HG03439 (cell line): ENCODE measurements at regions not wholly inside any gene's neighbourhood (a gene's known extent, or its start where the extent isn't known, plus 50 kb on each side); places are given as distances from the start of the nearest gene placed in this dataset.

Source experiments
- ATAC-seq: cut with Tn5 transposase; IDR thresholded peaks from one replicate; pipeline ENCODE4 v1.9.1; 2021; ENCODE audit warnings: mild to moderate bottlenecking, moderate library complexity; ENCODE audit not compliant: unreplicated experiment

DNA sequence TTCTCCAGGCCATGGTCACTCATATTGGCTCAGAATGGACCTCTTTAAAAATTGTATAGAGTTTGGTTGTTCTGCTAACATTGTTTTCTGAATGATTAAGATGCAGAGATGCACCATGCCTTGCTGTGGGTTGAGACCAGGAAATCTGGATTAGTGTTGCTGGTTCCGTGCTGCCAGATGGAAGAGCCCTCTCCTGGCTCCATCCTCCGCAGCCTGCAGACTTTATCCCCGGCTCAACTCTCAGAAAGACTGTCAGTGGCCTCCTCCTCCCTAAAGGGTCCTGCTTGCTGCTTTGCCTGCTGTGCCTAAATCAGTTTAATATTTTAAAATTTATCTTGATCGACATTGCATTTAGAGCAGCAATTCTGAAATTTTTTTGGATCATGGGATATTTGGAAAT lies 196.7 kb downstream of the TENT4A start:
- no peak for ATAC-seq

DNA sequence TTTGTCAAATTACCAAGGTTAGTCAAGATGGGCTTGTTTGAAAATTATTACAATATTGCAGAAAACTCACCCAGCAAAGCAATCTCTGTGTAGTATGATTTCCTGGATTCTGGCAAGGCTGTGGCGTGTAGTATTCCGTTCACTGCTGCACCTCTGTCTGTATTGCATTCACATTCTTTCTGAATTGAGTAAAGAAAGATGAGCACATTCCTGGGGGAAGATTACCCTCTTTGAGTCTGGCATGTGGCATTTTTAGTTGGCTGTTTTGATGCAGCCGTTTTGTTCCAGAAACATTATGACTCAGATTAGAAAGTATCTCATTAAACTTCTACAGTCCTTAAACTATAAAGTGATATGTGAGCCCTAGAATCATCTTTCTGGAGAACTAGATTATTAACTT lies 197.7 kb downstream of the TENT4A start:
- no peak for ATAC-seq

DNA sequence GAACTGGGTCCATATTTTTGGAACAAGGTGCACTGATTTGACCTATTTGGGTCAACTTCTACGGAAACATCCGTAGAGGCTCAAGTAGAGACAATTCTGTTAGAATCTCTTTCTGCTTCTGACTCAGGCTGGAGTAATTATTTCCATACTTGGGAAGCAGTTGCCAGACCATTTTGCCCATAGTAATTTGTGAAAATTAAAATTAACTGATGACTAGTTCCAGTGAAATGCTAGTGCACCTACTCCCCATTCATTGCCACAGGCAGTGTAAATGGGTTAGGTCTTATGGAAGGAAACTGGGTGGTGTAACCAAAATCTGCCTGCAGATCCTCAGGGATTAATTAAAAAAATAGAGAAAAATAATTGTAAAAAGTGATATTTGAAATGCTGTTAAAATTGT lies 201.1 kb downstream of the TENT4A start:
- no peak for ATAC-seq

DNA sequence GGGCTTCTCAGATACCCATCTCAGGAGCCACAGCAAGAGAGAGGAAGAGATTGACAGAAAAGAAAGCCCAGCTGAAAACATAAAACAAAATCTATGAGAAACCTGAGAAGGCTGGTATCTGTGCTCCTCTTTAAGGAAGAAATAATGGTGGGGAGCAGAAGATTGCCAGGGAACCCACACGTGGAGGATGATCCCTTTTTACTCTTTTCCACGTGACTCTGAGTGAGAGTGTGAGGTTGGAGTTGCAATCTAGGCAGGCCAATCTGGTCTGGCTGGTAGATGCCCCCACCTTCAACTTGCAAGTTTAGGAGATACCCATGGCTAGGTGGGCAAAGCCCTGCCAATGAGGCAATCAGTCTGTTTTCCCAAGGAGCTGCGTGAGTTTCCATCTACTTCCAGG lies 202.3 kb downstream of the TENT4A start:
- no peak for ATAC-seq

DNA sequence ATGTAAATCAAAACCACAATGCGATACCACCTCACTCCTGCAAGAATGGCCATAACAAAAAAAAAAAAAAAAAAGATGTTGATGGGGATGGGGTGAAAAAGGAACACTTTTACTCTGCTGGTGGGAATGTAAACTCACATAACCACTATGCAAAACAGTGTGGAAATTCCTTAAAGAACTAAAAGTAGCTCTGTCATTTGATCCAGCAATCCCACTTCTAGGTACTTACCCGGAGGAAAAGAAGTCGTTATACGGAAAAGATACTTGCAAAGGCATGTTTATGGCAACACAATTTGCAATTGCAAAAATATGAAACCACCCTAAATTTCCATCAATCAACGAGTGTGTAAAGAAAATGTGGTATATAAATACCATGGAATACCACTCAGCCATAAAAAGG lies 205.0 kb downstream of the TENT4A start:
- no peak for ATAC-seq

DNA sequence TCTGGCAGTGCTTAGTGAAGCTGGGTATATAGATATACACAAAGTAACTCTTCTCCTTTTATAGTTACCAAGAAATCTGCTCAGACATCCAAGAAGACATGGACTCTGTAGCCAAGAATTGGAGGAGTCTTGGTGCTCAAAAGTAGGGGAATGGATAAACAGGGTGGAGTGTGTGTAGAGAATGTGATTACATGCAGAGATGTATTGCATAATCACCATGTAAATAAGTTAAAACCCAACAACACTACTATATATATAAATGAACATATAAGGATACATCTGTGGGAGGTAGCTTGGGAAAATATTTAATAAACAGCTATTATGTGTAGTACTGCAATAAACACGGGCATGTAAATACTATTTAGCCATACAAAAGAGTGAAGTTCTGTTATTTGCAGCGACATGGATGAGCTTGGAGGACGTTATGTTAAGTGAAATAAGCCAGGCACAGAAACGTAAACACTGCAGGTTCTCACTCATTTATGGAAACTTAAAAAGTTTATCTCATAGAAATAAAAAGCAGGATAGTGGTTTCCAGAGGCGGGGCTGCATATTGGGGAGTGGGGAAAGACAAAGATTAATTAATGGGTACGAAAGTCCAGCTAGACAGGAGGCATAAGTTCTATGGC lies 207.5 kb downstream of the TENT4A start:
- no peak for ATAC-seq

DNA sequence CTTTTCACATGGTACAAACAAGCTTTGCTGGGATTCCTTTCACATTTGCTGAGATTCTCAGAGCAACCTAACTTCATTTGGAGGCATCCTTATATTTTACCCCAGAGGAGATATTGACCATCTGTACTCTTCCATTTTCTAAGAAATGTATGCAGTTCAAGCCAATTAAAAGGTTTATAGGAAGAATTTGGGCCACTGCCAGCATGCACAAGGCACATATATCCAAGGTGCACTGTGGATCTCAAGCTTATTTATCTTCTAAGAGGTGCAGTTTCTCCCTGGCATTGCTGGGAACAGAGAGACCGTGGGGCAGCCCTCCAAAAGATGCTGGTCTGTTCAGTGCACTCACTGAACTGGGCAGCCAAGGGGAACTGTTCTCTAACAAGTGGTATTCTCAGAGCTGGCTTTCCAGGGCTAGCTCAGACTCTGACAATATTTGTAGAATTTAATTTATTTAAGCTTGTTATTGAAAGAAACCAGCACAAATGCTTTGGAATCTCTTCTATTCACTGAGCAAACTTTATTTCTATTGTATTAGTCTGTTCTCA lies 213.3 kb downstream of the TENT4A start:
- ATAC-seq = no peak

DNA sequence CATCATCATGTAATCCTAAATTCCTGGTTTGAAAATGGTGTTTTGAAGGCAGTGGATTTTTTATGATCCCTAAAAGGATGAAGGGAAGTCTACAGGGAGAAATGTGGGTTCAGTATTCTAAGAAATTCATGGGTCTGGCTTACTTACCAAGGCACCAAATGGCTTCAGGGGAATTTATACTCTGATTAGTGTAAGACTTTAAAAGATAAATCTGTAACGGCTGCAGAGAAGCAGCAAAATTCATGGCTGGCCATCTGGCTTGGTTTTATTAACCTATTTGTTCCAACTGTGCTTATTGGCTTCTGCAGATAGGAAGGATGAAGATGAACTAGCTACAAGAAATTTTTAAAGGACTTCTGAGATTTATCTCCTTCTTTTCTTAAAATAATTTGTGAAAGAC lies 222.8 kb downstream of the TENT4A start:
- ATAC-seq = no peak

DNA sequence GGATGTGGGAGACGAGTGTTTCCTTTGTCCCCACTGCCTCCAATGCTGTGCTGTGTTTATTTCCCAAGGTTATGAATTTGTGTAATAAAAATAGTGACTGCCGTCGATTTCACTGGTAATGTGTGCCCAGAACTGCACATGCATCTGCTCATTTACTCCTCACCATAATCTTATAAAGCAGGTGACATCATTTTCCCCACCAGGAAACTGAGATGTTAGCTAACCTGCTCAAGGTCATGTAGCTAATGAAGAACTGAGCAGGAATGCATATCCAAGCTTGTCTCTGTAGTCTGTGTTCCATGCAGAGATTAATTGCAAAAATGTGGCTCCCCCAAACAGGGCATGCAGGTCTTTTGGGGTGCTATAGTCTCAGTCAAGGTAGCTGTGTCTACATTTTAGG lies 224.4 kb downstream of the TENT4A start:
- ATAC-seq = no peak

DNA sequence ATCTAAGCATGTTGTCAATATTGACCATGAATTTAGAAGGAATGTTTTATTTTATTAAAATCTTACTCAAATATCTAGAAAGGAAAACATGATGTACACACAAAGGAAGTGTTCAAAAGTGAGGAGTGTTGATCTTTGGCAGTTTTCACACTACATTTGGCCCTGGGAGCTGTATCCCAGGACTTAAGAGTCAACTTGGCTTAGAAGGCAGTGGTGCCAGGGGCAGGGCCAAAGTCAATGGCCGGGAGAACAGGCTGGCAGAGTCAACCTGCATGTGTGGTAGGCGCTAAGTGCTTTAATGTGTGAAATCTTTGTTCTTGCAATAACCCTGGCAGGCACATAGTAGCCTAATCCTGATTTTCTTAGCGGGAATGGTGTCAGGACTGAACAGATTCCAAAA lies 228.4 kb downstream of the TENT4A start:
- ATAC-seq = no peak

DNA sequence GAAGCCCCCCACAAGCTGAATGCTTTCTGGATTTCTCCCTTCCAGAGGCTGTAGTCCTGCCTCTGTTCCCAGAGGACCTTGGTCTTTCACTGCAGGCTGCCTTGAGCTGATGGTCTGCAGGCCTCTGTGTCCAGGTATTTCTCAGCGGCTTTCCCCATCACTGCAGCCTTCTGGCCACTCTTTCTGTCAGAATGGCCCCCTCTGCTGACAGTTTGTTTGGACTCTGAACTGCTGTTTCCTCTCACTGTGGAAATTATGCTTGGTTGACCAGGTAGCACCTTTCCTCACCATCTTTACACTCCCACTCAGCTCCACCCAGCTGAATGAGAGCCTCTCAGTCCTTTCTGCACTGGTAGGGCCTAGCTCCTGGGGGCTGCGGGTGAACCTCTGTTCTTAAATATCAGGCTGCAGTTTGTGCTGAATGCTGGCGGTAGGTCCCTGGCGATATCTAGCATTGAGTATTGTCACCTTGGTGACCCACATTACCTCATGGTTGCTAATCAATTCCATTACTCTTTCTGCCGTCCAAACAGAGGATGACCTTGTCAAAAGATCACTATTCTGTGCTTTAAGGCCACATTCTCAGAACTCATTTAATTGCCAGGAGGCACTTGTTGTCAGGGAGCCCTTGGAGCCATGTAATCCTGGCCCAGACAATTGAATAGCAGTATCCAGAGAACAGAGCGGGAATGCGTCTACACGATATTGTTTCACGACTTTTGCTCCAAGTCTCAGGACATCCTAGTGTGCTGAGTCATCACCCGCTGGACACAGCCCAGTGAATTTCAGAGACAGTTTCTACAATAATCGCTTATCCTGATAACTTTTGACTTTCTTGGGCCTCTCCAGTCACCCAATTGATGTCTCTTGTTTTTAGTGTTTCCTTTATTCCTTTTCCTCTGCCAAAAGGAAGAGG lies 230.2 kb downstream of the TENT4A start:
- ATAC-seq = no peak

DNA sequence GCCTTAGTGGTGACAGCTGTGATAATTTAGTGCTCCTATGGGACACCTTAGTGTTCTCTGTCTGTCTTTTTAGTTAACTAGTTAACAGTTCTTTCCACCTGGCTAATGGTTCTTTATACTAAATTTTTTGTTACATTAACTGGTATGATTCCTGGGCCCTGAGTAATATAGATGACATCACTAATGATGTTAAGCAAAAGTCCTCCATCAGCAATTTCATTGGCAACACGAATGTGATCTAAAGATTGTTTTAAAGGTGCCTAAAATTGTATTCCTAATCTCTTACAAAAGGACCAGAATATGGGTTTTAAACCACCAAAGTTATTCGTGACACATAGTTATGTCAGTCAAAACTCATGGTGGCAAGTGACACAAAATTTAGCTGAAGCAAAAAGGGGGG lies 235.3 kb downstream of the TENT4A start:
- no peak for ATAC-seq

DNA sequence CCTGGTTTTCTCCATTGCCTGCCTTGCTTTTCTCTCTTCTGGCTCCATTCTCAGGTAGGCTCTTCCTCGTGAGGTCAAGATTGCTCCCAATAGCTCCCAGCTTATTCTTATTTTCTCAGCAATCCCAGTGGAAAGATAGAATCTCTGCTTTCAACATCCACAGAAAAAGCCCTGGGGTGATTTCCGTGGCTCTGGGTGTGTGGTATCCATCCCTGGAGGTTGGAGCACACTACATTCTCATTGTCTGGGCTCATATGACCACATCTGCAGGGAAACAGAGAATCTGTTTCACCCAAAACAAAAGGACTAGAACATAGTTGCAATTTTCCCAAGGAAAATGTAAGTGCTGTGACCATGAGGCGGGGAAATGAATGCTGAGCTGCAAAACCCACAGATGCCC lies 236.0 kb downstream of the TENT4A start:
- no peak for ATAC-seq

DNA sequence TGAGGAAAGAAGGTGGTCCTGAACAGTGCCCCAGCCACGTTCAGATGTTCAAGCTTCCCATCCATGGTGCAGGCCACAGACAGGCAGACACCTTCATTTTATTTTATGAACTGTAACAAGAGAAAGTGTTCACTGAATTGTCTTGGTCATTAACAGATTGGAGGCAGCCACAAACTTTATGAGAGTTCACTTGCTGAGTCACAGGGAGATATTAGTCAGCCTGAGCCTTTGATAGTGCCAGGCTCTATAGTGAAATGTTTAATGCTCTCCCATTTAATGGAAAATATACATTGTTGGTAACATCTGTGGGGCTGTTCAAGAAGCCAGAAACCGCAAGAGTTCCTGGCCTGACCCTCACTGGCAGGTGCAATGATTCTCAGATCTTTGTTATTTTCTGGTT lies 237.0 kb downstream of the TENT4A start:
- no peak for ATAC-seq

DNA sequence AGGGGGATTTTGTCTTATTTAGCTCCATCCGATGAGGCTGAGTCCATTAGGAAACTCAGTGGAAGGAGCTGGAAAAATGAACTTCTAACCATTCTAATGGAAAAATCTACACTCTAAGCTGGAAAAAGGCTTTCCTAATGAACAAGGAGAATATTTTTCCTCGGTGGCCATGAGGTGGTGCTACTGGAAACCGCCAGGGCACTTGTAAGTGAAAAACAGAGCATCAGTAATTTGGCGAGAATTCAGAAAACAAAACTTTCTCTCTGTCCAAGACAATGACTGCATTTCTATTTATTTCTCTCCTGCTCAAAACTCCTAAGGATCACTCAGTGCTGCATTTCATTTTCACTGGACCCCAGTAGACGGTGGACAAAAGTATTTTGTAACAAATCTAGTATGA lies 237.6 kb downstream of the TENT4A start:
- no peak for ATAC-seq

DNA sequence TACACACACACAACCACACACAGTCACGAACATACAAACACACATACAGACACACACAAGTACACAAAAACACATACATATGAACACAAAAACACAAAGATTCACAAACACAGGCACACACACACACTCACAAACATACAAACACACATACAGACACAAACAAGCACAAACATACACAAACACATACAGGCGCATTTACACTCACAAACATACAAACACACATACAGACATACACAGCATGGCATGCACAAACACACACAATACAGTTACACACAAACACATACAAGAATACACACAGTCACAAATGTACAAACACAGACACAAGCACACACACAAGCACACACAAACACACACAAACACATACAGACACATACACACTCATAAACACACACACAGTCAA lies 247.9 kb downstream of the TENT4A start:
- no peak for ATAC-seq

DNA sequence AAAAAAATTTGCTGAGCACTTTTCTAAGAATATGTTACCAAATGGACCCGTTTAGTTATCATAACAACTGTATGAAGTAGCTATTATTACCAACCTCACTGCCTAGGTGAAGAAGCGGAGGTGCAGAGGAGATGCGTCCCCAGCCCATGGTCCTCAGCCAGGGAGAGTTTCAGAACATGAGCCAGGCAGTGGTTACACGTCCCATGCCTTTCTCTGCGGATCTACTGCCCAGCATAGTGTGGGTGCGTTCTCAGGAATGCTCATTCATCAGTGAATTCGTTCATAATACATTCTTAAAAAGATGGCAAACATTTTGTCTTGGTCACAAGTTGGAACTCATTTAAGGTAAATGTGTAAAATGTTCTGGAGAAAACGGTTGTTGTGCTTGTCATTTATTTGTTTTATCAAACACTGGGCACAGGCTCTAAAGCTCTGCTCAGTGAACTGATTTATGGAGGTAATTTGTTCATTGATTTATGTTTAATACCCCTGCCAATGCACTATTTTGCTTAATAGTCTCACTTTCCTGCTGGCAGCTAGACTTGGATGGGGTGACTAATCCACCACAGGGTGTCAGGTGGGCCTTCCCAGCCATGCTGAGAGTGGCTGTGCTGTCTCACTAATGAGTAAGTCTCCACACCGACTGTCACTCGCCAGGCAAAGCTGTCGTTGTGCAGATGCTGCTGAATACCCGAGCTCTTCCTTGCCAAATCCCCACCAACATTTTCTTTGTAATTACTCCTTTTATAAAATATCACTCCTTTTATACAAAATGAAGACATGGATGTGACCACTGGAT lies 248.8 kb downstream of the TENT4A start:
- no peak for ATAC-seq

DNA sequence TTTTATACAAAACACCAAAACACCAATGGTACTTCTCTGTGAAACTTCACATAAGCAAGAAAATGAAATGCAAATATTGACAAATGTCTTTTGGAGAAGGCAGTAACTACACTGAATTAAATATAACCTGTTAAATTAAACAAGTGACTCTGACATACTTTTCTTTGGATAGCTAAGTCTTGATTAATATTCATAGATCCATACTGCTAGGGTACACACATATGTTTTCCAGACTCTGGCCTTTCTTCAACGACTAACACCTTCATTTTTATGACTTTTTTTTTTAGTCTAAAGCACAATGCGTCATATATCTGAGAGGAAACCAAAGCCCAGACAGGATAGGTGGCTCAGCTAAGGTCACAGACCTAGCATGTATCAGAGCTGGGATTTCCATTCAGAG lies 263.7 kb downstream of the TENT4A start:
- no peak for ATAC-seq

DNA sequence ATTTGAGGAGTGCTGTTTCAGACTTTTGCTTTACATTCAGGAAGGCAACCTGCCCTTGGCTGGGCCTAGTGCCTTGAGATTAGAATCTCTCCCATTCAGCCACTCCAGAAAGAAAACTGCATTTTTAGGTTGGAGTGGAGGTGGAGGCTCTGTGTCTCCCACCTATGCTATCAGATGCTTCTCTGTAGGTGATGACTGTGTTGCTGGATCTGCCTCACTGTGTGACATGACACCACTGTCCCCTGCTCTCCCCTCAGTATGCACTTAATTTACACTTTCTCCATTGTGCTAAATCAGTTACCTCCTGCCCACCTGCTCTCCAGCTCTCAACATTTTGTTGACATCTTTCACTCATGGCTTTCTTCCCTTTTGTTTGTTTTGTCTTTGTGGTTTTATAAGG lies 265.8 kb downstream of the TENT4A start:
- ATAC-seq = no peak

DNA sequence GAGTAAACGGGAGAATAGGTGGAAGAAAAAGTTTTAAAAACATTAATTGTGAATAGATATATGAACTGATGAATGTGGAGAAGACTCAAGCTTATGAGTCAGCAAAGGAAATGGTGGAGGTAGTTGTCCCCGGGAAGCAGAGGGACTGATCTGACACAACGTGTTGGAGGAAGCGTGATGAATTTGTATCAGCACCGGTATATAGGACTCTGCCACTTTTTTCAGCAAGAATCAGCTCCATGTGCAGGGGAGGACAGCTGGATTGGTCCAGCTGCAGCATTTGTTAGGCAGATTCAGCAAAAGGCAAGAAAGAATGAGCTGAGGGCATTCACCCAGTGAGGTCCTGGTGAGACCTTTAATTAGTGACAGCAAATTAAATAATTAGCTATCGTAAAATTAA lies 276.0 kb downstream of the TENT4A start:
- no peak for ATAC-seq

DNA sequence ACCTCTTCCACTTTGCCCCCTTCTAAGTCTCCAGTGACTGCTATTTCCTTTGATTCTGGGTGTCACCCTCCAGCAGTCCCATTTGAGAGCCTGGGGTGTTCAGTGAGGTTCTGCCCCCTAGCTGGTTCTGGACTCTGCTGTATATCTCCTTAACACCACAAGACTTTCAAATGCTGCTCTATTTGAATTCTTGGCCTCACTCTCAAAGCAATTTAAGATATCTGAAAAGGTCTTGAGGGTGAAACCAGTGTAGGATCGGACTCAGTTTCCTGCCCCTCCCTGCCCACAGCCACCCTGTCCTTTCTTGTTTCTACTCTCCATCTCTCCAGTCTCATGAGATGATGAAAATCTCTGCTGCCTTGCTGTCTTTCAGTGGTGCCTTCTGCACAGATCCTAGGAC lies 280.9 kb downstream of the TENT4A start:
- no peak for ATAC-seq

DNA sequence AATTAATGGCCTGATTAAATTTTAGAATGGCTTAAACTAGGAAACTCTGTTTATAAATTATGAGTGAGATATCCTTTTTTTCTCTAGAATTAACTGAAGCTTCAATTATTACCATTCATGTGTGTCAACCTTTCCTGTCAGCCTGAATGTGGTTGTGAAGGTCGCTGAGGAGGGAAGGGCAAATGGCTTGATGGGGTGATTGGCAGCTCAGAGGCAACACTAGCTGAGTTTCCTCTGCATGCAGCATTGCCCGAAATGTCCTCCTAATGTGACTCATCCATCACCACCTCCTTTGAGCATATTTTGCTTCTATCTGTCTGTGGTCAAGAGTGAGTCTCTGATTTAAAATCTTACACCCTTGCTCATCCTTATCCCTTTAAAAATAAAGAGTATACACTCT lies 281.9 kb downstream of the TENT4A start:
- ATAC-seq = no peak
